Heart left ventricle (tissue), 16 donors: ENCODE measurements at regions not wholly inside any gene's neighbourhood (a gene's known extent, or its start where the extent isn't known, plus 50 kb on each side); places are given as distances from the start of the nearest gene placed in this dataset.

Source experiments
- ATAC-seq, 4 donors: fragments of 200-7000 bp; cut with Tn5 transposase; one replicate each; pipeline ENCODE4 v1.9.1; 2020 to 2022; ENCODE audit warnings: moderate library complexity in 4 of 4, mild to moderate bottlenecking in 3 of 4, moderate number of reproducible peaks in 1 of 4
- DNase-seq, 5 donors: peaks; one replicate each; pipeline ENCODE4 v3.0.0-alpha.2; 2020
- H3K27ac ChIP-seq, 12 donors: fragments of 200-600 bp; sonication (generic) in 4 of 12; one replicate each; pipeline versions ENCODE4 v1.5.0 to v1.8.0; 2016 to 2022; ENCODE audit warnings: mild to moderate bottlenecking in 2 of 12
- H3K27me3 ChIP-seq, 9 donors: fragments of 200-600 bp; sonication (generic) in 2 of 9; one replicate each; pipeline versions ENCODE4 v1.5.1 to v1.8.0; 2016 to 2022; ENCODE audit warnings: mild to moderate bottlenecking in 3 of 9
- H3K36me3 ChIP-seq, 9 donors: fragments of 200-600 bp; sonication (generic) in 2 of 9; one replicate each; pipeline versions ENCODE4 v1.5.0 to v1.8.0; 2018 to 2022; ENCODE audit warnings: mild to moderate bottlenecking in 2 of 9
- H3K4me1 ChIP-seq, 12 donors: fragments of 200-600 bp; sonication (generic) in 4 of 12; one replicate each; pipeline versions ENCODE4 v1.5.0 to v1.8.0; 2016 to 2022; ENCODE audit warnings: mild to moderate bottlenecking in 3 of 12
- H3K4me3 ChIP-seq, 12 donors: fragments of 200-600 bp; sonication (generic) in 4 of 12; one replicate each; pipeline versions ENCODE4 v1.5.0 to v1.8.0; 2017 to 2022; ENCODE audit warnings: mild to moderate bottlenecking in 9 of 12, moderate library complexity in 4 of 12
- H3K9me3 ChIP-seq, 12 donors: fragments of 200-600 bp; sonication (generic) in 4 of 12; one replicate each; pipeline versions ENCODE4 v1.5.0 to v1.8.0; 2016 to 2022; ENCODE audit warnings: mild to moderate bottlenecking in 1 of 12
- CTCF ChIP-seq, 12 donors: fragments of 200-600 bp; sonication (generic) in 4 of 12; IDR thresholded peaks; one replicate each; pipeline versions ENCODE4 v1.5.0 to v1.8.0; 2018 to 2022; ENCODE audit warnings: antibody characterized with exemption in 12 of 12, mild to moderate bottlenecking in 5 of 12
- POLR2A ChIP-seq, 2 donors: fragments of 450-650 bp; IDR thresholded peaks; one replicate each; pipeline ENCODE4 v1.6.1; 2017; ENCODE audit warnings: antibody characterized with exemption in 2 of 2, mild to moderate bottlenecking in 2 of 2, moderate library complexity in 2 of 2
- WGBS, 4 donors: extraction: QIAGEN DNeasy Blood & Tissue Kit in 2 of 4; methylation state at CpG; one replicate each; pipeline versions ENCODE4 v1.1.5 to v1.1.7; 2013 to 2018; 5-methylcytosine and 5-hydroxymethylcytosine counted together
- intact Hi-C, 10 donors: fragments of 100-400 bp; cut with DNase I; formaldehyde crosslinking; loops; one replicate each; pipeline versions ENCODE4 v1.11.1 to v1.14.2; 2022
- donor health status: ischemic (EF 13 %, LVEDD 7.1; RV severe dilation, severe dysfunction).
- donor health status: healthy with polysubstance abuse.
- donor health status: DM: no; HTN: yes; CAD: no.
- donor health status: DM: no; HTN: no; CAD: no.
- donor health status: ischemic (EF 25% LVEDD 6.9; RV normal size, moderate dysfunction).
- donor health status: ischemic (EF 25% LVEDD 5.7; RV mildly dilated, moderate dysfunction).
- donor health status: healthy.
- donor health status: DM: yes; HTN: yes; CAD: no.
- donor health status: ischemic (EF 35%, LVEDD 5.7; RV mildly dilated, moderate dysfunction).
- donor health status: nonischemic (EF 11% LVEDD 7.7; RV severe dilation, severe dysfunction).
- donor health status: DM: yes; HTN: yes; CAD: no.
- donor health status: PGD.
- donor health status: ischemic (EF 29% LVEDD 5.4; RV normal size, mild dysfunction).
- donor health status: nonischemic (EF 23%, LVEDD 6.1; RV moderate dilation, normal function).

DNA sequence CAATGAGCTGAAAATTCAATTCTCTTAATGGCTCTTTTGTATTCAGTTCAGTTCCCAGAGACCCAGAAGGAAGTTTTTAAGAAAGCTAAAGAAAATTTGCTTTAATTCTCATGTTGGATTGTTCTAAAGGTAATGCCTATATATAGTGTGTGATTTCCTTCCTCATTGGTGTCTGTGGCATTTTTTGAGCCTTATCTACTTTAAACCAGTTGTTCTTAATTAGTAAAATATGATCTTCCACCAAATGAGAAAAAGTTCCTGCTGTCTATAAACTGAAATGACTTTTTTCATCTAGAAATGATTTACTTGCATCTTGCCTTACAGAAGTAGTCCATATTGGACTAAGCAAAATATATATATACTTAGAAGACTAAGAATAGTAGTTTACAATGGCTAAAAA lies 622.1 kb upstream of the KIRREL3 start:
- TF ChIP-seq CTCF (IDR thresholded peaks at IDR 0.05): no peak
- no peak for TF ChIP-seq POLR2A (IDR thresholded peaks at IDR 0.05)
- no peaks in the 10 kb centered on the region for H3K4me1 ChIP-seq
- H3K9me3 ChIP-seq: no peaks in the 10 kb centered on the region
- H3K4me3 ChIP-seq: no peak overlapping the region
- intact Hi-C loops: no loop called here
- no peak for ATAC-seq
- H3K27me3 ChIP-seq: peaks cover 0 to 4% (median 0%) of the 10 kb centered on the region in 9 donors
- H3K36me3 ChIP-seq: no peaks in the 10 kb centered on the region
- no peak for DNase-seq
- no peak overlapping the region for H3K27ac ChIP-seq

DNA sequence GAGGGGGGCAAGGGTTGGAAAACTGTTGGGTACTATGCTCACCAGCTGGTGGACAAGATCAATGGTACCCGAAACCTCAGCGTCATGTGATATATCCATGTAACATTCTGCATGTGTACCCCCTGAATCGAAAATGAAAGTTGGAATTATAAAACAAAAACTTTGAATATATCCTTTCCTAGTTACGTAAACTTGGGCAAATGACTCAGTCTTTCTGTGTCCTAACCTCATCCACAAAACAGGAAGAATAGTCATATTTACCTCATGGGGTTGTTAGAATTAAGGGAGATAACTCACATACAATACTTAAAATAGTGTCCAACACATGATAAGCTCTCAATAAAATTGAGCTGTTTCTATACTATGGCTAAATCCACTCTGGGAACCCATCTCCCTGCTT lies 620.1 kb upstream of the KIRREL3 start:
- H3K27ac ChIP-seq: no peak overlapping the region
- no peaks in the 10 kb centered on the region for H3K4me1 ChIP-seq
- no peaks in the 10 kb centered on the region for H3K9me3 ChIP-seq
- TF ChIP-seq POLR2A (IDR thresholded peaks at IDR 0.05) (no peak), CTCF (IDR thresholded peaks at IDR 0.05) (no peak)
- intact Hi-C loops: no loop called here
- DNase-seq (no peak), ATAC-seq (no peak)
- peaks cover 0 to 4% (median 0%) of the 10 kb centered on the region in 9 donors for H3K27me3 ChIP-seq
- H3K4me3 ChIP-seq: no peak overlapping the region
- no peaks in the 10 kb centered on the region for H3K36me3 ChIP-seq
- 86 to 94% (median 92%) methylated on average over 4 of the region's 4 CpGs for WGBS, 4 donors

DNA sequence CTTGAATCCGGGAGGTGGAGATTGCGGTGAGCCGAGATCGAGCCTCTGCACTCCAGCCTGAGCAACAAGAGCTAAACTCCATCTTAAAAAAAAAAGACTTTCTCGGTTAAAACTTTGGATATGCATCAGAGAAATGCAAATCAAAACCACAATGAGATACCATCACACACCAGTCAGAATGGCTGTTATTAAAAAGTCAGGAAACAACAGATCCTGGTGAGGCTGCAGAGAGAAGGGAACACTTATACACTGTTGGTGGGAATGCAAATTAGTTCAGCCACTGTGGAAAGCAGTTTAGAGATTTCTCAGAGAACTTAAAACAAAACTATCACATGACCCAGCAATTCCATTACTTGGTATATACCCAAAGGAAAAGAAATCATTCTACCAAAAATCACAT lies 619.4 kb upstream of the KIRREL3 start:
- WGBS, 4 donors: 94 to 98% (median 96%) methylated on average over 5 of the region's 5 CpGs
- ATAC-seq (no peak), DNase-seq (no peak)
- Histone ChIP-seq H3K27ac (no peak overlapping the region), H3K9me3 (no peaks in the 10 kb centered on the region), H3K4me1 (no peaks in the 10 kb centered on the region), H3K4me3 (no peak overlapping the region), H3K36me3 (no peaks in the 10 kb centered on the region), H3K27me3 (peaks cover 0 to 4% (median 0%) of the 10 kb centered on the region in 9 donors)
- no peak for TF ChIP-seq CTCF (IDR thresholded peaks at IDR 0.05)
- no peak for TF ChIP-seq POLR2A (IDR thresholded peaks at IDR 0.05)
- intact Hi-C loops: no loop called here

DNA sequence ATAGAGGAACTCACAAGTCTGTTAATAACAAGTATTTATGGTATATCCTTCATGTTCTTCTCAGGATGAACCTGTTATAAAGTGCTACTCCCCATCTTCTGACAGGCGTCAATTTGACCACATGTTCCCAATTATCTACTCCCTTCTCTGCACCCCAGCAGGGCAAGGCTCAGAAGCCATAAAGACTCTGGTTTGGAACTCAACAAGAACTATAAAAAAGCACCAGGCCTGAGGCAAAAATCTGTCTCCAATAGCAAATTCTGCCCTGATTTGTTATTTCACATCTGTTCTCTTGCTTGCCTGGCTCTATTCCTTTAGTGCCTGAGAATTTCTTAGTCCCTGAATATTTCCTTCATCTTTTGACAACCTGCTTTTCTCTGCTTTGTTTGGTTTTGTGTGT lies 618.2 kb upstream of the KIRREL3 start:
- ATAC-seq (no peak), DNase-seq (no peak)
- intact Hi-C loops: no loop called here
- H3K9me3 ChIP-seq: no peaks in the 10 kb centered on the region
- no peaks in the 10 kb centered on the region for H3K4me1 ChIP-seq
- no peak overlapping the region for H3K4me3 ChIP-seq
- H3K27ac ChIP-seq: no peak overlapping the region
- no peaks in the 10 kb centered on the region for H3K36me3 ChIP-seq
- H3K27me3 ChIP-seq: peaks cover 0 to 3% (median 0%) of the 10 kb centered on the region in 9 donors
- WGBS, 4 donors: 94 to 100% (median 96%) methylated on average over 1 of the region's 1 CpG
- TF ChIP-seq CTCF (IDR thresholded peaks at IDR 0.05): no peak
- no peak for TF ChIP-seq POLR2A (IDR thresholded peaks at IDR 0.05)
